NCI-H748 (cell line): ENCODE measurements at regions not wholly inside any gene's neighbourhood (a gene's known extent, or its start where the extent isn't known, plus 50 kb on each side); places are given as distances from the start of the nearest gene placed in this dataset.

Source experiments
- DNase-seq: peaks from one replicate; lab custom pipeline; 2025; ENCODE audit not compliant: unreplicated experiment; lab: John Stamatoyannopoulos, UW

DNA sequence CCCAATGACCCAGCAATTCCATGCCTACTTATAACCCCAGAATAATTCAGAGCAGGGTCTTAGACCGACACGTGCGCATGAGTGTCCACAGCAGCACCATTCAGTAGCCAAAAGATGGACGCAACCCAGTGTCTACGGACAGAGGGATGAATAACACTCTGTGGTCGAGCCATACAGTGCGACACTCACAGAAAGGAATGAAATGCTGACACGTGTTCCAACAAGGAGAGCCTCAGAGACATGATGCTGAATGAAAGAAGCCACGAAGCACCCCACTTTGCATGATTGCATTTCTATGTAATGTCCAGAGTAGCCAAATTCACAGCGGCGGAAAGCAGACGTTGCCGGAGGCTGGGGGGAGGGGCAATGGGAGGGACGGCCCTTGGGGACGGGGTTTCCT is 134.4 kb downstream of the CTTN start:
- DNase-seq, result no peak

DNA sequence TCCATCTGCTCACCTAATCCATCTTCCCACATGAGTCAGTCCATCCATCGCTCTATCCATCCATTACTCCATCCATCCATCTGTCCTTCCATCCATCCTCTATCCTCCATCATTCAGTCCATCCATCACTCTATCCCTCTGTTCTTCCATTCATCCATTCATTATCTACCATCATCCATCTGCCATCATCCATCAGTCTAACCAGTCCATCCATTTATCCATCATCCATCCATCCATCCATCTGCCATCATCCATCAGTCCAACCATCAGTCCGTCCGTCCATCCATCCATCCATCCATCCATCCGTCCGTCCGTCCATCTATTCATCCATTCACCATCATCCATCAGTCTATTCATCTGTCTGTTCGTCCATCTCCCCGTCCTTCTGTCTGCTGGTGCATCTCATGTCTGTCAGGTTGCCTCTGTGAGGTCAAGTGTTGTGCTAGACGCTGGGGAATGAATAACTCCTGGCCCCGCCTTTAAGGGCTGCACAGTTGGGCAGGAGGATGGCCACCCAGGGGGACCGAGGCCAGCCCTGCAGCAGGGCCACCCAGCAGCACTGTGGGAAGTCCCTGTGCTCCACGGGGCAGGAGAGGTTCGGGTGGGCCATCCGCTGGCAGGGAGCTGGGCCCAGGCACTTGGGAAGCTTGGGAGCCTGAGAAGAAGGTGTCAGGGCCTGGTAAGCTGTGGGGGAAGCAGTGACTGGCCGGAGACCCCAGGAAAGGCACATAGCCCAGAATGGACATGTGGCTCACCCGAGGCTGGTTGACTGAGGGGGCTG is 137.1 kb downstream of the CTTN start:
- DNase-seq, result no peak

DNA sequence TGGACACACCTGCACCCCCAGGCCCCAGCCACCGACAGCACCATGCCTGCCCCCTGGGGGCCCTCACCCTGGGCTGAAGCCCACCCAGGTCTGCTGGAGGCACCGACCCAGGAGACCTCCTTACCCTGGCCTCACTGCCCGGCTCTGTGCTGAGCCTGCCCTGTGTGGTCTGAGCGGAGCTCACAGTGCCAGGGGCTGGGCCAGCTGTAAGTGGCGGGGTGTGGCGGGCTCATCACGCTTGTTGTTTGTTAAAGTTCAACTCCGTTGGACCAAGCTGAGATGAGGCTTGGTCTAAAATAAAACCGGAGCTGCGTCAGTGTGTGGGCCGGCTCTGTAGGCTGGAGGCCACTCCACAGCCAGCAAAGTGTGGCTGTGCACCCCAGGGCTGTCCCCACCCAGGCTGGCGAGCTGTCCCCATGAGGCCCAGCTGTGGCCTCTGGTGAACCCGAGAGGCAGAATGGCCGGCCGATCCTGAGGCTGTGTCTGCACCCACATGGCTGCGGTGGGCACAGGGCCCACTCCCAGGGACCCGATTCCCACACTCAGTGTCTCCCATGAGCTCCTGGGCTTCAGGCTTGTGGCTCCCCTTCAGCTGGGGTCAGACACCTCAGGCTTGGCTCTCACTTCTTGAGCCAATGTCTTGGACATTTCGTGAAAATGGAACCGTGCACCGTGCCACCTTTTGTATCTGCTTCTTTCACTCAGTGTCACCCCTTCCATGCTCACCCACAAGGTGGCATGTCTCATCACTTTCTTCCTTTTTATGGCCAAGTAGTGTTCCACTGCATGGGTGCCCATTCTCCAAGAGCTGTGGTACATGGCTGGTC is 137.9 kb downstream of the CTTN start:
- DNase-seq, result no peak

DNA sequence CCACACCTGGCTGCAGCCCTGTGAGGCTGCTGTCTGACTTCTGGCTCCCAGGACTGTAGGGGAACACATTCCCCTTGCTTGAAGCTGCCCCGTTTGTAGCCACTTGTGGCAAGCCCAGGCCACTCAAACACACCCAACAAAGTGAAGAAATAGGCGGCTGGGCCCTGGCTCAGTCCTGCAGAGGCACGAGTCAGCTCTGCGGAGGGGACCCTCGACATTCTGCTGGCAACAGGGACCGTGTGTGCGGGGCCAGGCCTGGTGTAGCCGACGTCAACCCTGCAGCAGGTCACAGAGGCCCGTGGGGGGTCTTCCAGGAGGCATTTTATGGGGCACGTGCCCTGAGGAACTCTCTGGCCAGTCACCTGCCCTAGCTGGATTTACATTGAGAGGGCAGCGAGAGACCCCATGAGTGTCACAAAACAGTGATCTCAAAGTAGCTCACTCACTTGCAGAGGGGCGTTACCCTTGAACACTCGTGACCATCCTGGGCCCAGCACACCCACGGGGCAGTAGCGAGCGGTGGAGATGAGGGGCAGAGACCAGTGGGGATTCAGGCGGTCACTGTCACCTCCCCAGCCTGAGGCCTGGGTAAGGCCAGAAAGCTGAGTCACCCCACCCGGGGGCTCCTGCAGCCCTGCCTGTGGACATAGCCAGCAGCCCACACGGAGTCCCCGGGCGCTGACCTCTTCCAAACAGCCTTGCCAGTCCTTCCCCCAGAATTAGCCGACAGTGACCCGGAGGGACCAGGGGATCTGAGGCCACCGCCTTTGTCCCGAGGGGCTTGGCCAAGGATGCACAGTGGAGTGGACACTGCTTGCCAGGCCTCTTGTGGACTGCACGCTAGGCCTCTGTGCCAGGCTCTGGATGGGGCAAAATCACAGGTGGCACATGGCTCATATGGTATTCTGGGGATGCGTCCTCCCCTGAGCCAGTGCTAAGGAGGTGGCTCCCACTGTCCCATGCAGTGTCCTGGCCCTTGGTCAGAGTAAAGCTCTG is 139.5 kb downstream of the CTTN start:
- no peak for DNase-seq

DNA sequence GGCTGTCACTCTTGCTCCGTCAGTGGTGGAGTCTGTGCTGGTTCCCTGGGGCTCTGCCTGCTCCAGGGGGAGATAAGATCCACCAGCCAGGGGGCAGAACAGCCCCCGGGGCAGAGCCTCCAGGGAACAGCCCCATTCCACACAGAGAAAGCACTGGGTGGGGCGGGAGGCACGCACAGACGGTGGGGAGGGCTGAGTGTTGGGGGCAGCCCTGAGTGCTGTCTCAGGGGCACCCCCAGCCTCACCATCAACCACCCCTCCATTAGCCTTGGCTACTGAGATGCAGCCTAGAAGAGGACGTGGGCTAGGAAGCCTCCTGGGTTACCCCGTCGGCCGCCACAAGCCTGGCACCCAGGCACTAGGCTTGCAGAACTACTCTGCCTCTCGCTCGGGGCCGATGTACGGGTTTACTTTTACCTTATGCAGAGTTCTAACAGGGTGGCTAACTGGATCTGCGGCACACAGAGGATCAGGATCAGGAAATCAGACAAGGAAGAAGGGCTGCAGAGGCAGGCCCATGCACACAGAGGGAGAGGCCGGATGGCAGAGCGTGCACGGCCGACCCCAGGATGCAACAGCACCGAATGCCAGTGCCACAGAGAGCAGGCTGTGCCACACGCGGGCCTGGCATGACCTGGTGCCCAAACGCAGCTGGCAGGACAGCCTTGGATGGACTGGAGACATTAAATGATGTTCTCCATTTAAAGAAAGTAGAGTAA is 140.5 kb downstream of the CTTN start:
- no peak for DNase-seq

DNA sequence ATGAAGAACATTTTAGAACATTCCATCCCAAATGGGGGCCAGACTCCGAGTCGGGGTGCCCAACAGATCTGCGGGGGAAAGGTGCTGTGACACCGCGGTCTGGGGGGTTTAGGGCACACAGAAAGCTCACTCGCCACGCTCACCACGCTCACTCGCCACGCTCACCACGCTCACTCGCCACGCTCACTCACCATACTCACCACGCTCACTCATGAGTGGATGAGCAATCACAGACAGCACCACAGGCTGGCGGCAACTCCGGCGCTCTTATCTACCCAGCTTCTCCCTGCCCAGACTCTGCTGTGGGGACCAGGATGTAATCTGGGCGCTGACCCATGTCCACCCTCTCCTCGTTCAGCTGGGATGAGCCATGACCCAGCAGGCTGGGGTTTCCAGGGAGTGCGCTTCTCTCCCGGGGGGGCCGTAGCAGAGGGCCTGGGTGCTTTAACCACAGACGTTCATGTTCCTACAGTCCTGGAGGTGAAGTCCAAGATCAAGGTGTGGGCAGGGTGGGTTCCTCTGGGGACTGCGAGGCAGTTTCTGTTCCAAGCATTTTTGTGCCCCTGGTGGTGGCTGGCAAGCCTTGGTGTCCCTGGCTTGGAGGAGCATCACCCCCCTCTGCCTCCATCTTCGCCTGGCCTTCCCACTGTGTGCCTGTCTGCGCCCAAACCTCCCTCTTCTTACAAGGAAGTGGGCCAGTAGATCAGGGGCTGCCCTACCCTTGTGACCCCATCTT is 141.2 kb downstream of the CTTN start:
- no peak for DNase-seq

DNA sequence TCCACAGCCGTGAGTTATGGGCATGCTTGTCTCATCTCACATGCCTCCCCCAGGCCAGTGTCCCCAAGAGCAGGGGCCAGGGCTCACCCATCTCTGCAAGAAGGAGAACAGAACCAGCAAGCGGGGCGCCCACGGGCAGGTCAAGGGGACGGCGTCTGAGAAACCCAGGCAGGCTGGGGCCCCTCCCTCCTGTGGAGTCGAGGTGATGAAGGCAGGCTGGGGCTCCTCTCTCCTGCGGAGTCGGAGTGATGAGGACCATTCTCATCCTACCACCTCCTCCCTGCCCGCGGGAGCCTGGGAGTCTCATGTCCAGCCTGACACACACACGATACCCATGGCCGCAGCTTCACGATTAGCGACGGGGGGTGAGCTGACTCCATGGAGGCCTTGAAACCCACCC is 141.9 kb downstream of the CTTN start:
- no peak for DNase-seq

DNA sequence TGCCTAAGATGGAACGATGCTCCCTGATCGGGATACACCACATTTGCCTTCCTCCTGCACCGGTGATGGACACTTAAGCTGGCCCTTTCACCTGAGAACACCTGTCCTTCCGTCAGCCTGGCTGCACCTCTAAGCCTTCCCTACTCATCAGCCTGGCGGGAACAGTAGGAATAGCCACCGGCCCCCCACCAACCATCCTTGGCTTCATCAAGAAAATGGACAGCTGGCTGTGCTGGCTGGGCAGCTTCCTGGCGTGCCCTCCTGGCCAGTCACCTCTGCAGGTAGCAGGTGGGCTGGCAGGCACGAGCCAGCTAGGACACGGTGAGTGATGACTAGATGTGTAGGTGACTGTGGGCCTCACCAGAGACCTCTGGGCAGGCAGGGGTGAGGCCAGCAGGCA is 142.8 kb downstream of the CTTN start:
- DNase-seq, result no peak

DNA sequence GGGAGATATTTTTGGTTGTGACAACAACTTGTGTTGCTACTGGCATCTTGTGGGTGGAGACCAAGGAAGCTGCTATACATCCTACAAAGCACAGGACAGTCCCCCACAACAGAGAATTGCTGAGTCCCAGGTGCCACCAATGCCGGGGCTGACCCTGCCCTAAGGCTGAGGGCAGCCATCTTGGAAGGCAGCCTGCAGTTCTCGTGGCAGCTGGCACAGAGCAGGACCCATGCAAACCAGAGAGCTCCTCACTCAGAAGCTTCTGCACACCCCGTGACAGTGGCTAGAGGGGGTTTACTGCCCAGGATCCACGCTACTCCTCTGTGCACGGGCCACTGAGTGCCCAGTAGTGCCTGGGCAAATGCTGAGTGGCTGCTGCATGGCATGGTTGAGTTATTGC is 143.4 kb downstream of the CTTN start:
- no peak for DNase-seq

DNA sequence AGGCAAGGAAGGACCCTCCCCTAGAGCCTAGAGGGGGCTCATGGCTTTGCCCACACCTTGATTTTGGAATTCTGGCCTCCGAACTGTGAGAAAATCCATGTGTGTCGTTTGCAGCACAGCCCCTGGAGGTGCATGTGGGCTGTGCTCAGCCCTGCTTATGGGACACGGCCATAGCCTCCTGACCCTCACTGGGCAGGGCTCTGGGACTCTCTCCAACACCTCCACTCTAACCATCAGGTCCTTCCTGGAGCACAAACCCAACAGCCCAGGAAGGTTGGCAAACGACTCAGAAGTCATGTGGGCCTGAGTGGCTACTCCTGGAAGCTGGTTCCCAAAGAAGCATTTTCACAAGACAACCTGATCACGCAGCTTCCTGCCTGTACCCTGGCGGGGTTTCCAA is 144.1 kb downstream of the CTTN start:
- no peak for DNase-seq

DNA sequence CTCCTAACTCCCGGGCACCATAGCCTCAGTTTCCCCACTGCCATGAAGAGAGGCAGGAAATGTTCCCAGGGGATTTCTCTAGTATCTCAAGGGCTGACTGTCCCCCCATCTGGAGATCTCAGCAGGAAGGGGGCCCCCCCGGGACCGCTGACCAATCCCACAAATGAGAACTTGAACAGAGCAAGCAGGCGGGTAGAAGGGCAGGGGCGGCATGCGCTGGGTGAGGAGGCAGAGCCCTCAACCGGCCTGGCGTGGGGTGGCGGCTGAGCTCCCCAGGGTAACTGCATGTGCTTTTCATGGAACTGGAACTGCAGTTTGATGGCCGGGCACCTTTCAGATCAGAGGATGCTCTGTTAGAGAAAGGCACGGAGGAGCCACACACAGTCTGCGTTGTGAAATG is 144.5 kb downstream of the CTTN start:
- DNase-seq, result no peak

DNA sequence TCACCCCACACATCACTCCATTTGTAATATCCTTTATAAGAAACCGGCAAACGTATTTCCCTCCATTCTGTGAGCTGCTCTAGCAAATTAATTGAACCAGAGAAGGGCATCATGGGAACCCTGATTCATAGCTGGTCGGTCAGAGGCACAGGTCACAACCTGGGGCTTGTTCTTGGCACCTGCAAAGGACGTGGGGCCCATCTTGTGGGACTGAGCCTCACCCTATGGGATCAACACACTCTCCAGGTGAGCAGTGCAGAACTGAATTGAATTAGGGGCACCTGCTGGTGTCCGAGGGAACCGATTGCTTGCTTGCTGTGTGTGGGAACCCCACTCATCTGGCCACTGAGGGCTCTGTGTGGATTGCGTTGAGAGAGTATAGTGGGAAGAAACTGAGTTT is 145.3 kb downstream of the CTTN start:
- DNase-seq, result no peak

DNA sequence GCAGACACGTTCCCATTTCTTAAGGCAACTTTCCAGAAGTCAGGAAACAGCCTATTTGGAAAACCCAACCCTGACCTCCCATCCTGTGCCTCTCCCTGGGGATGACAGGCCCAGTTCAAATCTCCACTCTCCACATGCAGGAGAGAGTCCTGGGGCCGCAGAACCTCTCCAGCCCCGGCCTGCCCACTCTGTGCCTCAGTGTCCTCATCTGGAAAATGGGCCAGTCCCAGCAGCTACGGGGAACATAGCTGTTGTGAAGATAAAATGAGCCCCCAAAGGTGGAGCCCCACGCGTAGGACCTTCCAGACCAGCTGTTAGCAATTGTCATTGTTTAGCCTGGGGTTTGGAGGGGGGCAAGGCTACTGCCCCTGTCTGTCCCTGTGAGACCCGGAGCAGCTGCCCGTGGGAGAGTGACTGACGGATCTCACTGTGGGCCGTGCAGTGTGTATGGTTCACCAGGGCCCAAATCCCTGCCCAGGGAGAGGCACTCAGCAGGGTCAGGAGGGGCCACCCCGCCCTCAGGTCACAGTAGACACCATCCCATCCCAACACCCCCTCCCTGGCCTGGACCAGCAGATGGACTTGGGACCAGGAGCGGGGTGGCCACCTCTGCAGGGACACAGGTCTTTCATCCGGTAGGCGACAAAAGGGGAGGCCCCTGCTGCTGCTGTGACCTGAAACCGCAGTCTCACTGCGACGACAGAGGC is 145.9 kb downstream of the CTTN start:
- DNase-seq, result no peak

DNA sequence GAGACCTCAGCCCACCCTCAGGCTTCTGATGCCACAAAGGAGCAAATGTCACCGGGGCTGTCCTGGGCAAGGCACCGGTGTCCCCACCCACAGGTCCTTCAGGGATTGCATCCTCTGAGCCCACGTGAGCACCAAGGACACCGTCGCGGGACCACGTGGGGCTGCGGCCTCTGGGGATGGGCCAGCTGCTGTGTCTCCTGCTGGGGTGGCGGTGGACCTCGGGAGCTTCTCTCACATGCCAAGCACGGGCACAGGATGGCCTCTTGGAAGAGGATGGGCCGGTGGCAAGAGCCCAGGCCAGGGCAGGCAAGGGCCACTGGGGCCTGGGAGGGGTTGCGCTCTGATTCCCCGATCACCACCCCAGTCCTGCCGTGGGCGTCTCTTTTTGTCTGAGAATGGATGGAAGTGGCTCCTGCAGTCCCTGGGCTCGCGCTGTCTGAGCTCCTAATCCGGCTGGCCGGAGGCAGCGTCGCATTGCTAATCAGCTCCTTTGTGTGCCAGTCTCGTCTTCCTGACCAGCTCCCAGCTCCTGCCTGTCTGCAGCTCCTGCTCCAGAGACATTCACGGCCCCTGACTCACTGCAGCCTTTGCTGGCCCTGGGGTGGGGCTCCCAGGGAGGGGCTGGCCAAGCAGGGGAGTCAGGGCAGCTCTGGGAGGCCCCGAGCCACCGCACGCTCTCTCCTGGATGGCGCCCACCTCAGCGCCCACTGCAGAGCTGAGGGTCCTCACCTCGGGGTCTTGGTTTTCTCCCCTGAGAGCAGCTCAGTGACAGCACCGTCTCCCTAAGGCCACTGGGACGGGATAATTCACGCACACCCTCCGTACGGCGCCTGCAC is 146.7 kb downstream of the CTTN start:
- no peak for DNase-seq

DNA sequence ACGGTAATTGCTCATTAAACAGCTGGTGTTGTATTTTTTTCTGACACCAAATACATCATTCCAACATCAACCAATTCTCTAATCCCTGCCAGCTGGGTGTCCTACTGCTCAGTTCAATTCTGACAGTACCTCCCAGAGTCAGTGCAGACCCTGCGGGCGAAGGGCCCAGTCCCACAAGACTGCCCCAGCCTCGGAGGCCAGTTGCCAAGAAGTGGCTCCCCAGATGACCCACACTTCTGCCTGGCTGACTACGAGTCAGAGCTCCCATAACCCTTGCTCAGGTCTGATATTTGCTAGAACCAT is 147.2 kb downstream of the CTTN start:
- DNase-seq, result no peak

DNA sequence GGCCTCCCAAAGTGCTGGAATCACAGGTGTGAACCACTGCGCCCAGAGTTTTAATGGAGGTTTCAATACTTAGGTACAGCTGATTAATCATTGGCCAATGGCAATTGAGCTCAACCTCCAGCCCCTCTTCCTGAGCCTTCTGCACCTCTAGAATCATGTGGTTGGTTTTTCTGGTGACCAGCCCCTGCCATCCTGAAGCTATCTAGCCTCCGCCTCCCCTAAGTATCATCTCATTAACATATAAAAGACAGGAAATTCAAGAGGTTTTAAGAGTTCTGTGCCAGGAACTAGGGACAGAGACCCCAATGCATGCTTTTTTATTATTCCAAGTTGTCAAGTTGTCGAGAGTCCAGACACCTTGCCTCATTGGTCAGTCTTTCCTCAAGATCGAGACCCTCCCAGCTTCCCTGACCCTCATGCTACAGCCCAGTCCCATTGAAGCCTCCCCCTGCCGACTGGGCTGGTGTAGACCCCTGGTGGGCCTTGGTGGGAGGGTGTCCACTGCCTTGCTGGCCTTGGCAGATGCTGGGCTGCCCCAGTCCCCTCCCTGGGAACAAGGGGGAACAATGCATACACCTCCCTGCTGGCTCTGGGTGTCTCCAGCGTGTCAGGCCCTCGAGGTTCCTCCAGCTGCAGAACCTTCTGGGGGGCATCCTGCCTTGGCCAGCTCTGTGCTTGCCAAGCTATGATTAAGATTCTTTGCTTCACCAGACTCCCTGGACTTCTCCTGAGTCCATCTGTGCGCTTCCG is 148.0 kb downstream of the CTTN start:
- no peak for DNase-seq

DNA sequence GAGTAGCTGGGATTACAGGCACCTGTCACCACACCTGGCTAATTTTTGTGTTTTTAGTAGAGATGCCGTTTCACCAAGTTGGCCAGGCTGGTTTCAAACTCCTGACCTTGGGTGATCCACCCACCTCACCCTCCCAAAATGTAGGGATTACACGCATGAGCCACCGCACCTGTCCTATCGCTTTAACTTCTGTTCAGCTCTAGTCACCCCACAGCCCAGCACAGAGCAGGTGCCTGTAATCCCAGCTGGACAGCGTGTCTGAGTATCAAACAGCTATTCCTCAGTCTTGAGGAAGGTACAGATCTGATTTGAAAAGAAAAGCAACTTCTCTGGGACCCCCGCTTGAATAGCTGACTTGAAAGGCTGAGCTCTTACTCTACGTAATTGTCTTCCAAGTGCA is 149.1 kb downstream of the CTTN start:
- DNase-seq, result no peak
